K562 (cell line): ENCODE measurements at regions not wholly inside any gene's neighbourhood (a gene's known extent, or its start where the extent isn't known, plus 50 kb on each side); places are given as distances from the start of the nearest gene placed in this dataset.

ENCODE experiments used
- ARID3B ChIP-seq: fragments of 250-450 bp; sonication (Bioruptor Pico); IDR thresholded peaks from 2 replicates; pipeline ENCODE4 v1.4.0; 2020; ENCODE audit warnings: borderline replicate concordance
- ARNT ChIP-seq, 2 experiments: fragments of 450-650 bp; IDR thresholded peaks; 2 replicates each; pipeline ENCODE4 v1.6.1; 2016; ENCODE audit warnings: mild to moderate bottlenecking in 1 of 2
- HSF4 ChIP-seq: fragments of 250-450 bp; sonication (Bioruptor Pico); IDR thresholded peaks from 2 replicates; pipeline ENCODE4 v2.1.2; 2022; ENCODE audit warnings: mild to moderate bottlenecking, moderate library complexity, borderline replicate concordance
- NFRKB ChIP-seq: fragments of 450-650 bp; IDR thresholded peaks from 2 replicates; pipeline ENCODE4 v1.6.1; 2016; ENCODE audit warnings: low read depth
- SMC3 ChIP-seq: conservative IDR thresholded peaks from 2 replicates; pipeline ENCODE4 v1.6.1; 2011; ENCODE audit warnings: low read depth, low read length, improper control_type of control experiment; ENCODE audit not compliant: insufficient read depth
- TAF7 ChIP-seq: fragments of 450-650 bp; IDR thresholded peaks from 2 replicates; pipeline ENCODE4 v1.6.1; 2016; ENCODE audit warnings: missing genetic modification characterization, missing compliant biosample characterization
- ZNF146 ChIP-seq: IDR thresholded peaks from one replicate; pipeline ENCODE4 v1.6.1; 2018; ENCODE audit warnings: missing compliant biosample characterization; ENCODE audit not compliant: unreplicated experiment
- TF ChIP-seq, protein P1 (sequence below): fragments of 450-650 bp; IDR thresholded peaks from 2 replicates; pipeline ENCODE4 v1.6.1; 2017; ENCODE audit warnings: antibody characterized with exemption, mild to moderate bottlenecking
- TF ChIP-seq, protein P2 (sequence below): fragments of 450-650 bp; formaldehyde crosslinking; IDR thresholded peaks from 2 replicates; pipeline ENCODE4 v1.4.0; 2022; ENCODE audit warnings: mild to moderate bottlenecking, moderate library complexity

DNA sequence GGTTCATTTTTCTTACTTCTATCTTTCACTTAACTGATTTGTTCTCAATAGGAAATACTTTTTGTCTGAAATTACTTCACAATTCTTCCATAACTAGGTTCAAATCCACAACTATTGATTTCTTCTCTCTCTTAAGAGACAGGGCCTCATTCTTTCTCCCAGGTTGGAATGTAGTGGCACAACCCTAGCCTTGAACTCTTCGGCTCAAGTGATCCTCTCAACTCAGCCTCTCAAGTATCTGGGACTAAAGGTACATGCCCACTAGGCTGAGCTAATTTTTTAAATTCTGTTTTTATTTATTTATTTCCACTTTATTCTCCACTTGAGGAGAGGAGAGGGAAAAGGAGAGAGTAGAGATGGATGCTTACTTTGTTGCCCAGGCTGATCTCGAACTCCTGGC, 370.4 kb upstream of the PLXNA2 start (continued):
- TF ChIP-seq, protein P1, sequence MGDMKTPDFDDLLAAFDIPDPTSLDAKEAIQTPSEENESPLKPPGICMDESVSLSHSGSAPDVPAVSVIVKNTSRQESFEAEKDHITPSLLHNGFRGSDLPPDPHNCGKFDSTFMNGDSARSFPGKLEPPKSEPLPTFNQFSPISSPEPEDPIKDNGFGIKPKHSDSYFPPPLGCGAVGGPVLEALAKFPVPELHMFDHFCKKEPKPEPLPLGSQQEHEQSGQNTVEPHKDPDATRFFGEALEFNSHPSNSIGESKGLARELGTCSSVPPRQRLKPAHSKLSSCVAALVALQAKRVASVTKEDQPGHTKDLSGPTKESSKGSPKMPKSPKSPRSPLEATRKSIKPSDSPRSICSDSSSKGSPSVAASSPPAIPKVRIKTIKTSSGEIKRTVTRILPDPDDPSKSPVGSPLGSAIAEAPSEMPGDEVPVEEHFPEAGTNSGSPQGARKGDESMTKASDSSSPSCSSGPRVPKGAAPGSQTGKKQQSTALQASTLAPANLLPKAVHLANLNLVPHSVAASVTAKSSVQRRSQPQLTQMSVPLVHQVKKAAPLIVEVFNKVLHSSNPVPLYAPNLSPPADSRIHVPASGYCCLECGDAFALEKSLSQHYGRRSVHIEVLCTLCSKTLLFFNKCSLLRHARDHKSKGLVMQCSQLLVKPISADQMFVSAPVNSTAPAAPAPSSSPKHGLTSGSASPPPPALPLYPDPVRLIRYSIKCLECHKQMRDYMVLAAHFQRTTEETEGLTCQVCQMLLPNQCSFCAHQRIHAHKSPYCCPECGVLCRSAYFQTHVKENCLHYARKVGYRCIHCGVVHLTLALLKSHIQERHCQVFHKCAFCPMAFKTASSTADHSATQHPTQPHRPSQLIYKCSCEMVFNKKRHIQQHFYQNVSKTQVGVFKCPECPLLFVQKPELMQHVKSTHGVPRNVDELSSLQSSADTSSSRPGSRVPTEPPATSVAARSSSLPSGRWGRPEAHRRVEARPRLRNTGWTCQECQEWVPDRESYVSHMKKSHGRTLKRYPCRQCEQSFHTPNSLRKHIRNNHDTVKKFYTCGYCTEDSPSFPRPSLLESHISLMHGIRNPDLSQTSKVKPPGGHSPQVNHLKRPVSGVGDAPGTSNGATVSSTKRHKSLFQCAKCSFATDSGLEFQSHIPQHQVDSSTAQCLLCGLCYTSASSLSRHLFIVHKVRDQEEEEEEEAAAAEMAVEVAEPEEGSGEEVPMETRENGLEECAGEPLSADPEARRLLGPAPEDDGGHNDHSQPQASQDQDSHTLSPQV: no peak
- TF ChIP-seq TAF7 (no peak), ZNF146 (no peak), HSF4 (no peak), ARID3B (CRISPR knock-in tag) (no peak), NFRKB (no peak), SMC3 (no peak), ARNT (IDR thresholded peaks at IDR 0.05) (no peak)
- TF ChIP-seq, protein P2, sequence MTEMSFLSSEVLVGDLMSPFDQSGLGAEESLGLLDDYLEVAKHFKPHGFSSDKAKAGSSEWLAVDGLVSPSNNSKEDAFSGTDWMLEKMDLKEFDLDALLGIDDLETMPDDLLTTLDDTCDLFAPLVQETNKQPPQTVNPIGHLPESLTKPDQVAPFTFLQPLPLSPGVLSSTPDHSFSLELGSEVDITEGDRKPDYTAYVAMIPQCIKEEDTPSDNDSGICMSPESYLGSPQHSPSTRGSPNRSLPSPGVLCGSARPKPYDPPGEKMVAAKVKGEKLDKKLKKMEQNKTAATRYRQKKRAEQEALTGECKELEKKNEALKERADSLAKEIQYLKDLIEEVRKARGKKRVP (CRISPR knock-in tag): no peak
